D721Med (cell line): ENCODE measurements at regions not wholly inside any gene's neighbourhood (a gene's known extent, or its start where the extent isn't known, plus 50 kb on each side); places are given as distances from the start of the nearest gene placed in this dataset.
"Not testable (repeated sequence)": the region's sequence is repeated elsewhere in the genome, so short reads cannot be mapped to it uniquely, and the experiment has no call there.

Experiments used
- DNase-seq: peaks from one replicate; pipeline ENCODE4 v3.0.0; 2011; ENCODE audit warnings: low spot score; ENCODE audit not compliant: insufficient read length
- FAIRE-seq: peaks from 2 replicates; lab custom pipeline; 2011; peaks lifted over from hg19 to GRCh38; lab: Jason Lieb, UNC
- TF ChIP-seq, protein P1 (sequence below): IDR thresholded peaks from 2 replicates; pipeline ENCODE4 v1.5.1; 2012; ENCODE audit warnings: mild to moderate bottlenecking, control low read depth; ENCODE audit not compliant: insufficient read depth; ENCODE audit errors: missing control alignments

DNA sequence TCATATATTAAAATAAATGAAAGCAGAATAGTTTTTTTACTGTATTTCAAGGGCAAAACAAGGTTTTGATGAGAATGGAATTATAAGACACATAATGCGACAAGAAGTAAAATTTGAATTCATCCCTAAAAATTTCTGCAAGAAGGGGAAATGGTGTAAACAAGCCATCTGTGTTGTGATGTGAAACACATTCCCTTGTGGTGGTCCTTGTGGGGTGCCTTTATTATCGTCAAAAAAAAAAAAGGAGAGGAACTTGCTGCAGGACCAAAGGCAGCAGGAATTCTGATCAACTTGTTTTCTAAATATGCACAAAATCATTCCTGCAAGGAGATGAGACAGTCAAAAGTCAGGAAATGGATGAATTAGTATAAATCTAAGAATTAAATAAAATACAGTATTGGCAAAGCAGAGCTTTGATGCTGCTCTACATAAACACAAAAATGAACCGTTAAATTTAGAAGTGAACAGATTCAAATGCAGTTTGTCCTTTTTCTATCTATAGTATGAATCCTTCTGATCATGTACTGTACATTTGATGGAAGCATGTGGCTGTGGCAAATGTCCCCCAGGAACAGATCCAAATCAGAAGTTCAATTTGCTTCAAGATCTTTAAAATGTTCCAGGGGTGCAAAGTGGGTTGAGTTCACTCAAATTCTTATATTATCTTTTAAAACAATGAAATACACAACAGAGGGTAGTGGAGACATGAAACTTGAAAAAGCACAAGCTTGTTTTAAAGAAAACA, 818.8 kb downstream of the PLCL1 start:
- no peak for DNase-seq
- no peak for FAIRE-seq
- TF ChIP-seq, protein P1, sequence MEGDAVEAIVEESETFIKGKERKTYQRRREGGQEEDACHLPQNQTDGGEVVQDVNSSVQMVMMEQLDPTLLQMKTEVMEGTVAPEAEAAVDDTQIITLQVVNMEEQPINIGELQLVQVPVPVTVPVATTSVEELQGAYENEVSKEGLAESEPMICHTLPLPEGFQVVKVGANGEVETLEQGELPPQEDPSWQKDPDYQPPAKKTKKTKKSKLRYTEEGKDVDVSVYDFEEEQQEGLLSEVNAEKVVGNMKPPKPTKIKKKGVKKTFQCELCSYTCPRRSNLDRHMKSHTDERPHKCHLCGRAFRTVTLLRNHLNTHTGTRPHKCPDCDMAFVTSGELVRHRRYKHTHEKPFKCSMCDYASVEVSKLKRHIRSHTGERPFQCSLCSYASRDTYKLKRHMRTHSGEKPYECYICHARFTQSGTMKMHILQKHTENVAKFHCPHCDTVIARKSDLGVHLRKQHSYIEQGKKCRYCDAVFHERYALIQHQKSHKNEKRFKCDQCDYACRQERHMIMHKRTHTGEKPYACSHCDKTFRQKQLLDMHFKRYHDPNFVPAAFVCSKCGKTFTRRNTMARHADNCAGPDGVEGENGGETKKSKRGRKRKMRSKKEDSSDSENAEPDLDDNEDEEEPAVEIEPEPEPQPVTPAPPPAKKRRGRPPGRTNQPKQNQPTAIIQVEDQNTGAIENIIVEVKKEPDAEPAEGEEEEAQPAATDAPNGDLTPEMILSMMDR = no peak

DNA sequence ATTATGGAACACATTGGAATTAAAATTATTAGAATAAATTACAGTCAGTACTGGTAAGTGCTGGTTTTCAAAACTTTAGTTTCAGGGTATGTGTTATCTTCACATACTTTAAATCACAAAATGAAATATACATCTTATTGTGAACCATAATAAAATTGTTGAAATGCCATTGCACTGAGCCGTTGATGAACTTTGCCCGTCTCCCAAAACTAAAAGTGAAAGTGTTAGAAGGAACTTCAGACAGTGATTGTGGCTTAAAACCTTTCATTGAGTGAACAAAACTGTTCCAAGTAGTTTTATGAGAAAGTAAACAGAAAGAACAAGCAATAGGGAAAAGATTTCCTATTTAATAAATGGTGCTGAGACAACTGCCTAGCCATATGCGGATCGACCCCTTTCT, 811.6 kb downstream of the PLCL1 start:
- TF ChIP-seq, protein P1 = no peak
- FAIRE-seq (no peak), DNase-seq (no peak)

DNA sequence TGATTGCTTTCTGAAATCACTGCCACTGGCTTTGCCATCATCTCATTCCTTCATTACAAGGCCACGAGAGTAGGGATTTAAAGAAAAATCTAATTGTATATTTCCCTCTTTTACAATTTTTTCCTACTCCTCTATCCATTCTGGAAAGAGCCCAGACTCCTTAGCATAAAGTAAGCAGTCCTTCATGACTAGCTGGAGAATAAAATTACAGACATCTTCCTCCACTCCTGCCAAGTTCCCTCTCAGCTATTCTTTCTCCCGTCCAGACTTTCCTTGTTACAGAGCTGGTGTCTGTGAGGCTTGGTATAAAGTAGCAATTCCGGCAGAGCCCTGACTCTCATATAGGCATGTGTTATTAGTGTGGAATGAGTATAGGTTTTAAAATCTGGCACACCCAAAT, 806.8 kb downstream of the PLCL1 start:
- FAIRE-seq (no peak), DNase-seq (no peak)
- TF ChIP-seq, protein P1 = no peak

DNA sequence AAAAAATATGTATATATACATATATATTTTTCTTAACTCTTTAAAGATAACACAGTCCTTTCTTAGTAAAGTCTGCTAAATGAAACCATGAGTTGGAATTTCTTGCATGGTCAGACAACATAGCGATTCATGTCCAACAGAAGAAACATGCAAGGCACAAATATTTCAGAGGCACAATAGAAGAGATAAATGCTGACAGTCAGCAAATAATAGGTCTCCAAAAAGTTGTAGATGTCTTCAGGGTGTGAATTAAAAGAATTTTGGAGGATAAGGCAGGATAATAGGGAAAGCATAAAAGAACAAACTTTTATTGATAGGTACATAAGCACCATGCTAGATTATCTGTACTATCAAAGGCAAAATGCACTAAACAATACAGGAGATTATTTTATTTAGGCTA, 800.2 kb downstream of the PLCL1 start:
- DNase-seq = no peak
- no peak for FAIRE-seq
- TF ChIP-seq, protein P1 = no peak

DNA sequence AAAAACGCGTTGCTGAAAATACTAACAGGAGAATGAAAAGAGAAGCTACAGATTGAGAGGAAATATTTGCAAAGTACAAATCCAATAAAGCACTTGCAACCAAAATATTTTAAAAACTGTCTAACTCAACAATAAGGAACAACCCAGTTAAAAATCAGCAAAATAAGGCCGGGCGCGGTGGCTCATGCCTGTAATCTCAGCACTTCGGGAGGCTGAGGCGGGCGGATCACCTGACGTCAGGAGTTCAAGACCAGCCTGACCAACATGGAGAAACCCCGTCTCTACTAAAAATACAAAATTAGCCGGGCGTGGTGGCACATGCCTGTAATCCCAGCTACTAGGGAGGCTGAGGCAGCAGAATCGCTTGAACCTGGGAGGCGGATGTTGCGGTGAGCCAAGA, 798.6 kb downstream of the PLCL1 start:
- DNase-seq, FAIRE-seq: not testable (repeated sequence)

DNA sequence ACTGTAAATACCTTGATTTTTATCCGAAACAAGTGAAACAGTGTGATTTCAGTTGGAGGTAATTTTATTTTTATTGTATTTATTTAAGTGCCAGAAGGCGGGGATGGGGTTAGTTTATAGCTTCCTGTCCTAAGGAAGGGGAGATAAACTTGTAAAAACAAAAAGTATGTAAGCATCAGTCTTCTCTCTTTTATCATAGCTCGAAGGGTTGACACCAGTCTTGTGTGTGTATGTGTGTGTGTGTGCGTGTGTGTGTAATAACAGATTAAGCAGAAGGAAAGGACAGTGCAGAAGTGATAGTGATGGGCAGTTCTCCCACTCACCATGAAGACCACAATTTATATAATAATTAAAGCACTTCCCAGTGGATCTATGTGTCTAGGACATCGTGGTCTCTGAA, 793.3 kb downstream of the PLCL1 start:
- TF ChIP-seq, protein P1 = no peak
- no peak for FAIRE-seq

DNA sequence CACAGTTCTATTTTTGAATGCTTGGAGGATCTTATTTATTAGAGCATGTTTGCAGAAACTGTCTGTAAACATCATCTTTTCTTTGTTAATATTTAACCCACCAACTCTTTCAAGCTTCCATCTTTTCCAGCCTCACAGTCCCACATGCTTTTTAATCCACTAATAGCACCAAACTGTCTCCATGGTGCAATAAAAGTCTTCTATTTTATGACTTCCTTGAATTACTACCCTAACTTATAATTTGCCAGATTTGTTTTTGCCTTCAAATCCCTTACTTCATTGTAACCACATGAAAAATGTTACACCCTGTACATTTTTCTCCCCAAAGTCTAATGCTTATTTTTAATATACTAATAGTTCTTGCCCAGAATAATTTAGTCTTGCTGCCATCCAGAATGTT, 792.6 kb downstream of the PLCL1 start:
- no peak for FAIRE-seq
- TF ChIP-seq, protein P1 = no peak
- no peak for DNase-seq

More for the DNA sequence above, 793.3 kb downstream of the PLCL1 start:
- no peak for DNase-seq
